Breast epithelium (tissue), 4 donors: ENCODE measurements at regions not wholly inside any gene's neighbourhood (a gene's known extent, or its start where the extent isn't known, plus 50 kb on each side); places are given as distances from the start of the nearest gene placed in this dataset.

Source experiments
- DNase-seq, 2 donors: peaks; one replicate each; pipeline ENCODE4 v3.0.0-alpha.2; 2019; ENCODE audit warnings: low spot score in 2 of 2
- H3K27ac ChIP-seq, 2 donors: fragments of 200-600 bp; sonication (generic) in 1 of 2; one replicate each; pipeline ENCODE4 v1.5.1; 2016 to 2019; ENCODE audit warnings: mild to moderate bottlenecking in 1 of 2
- H3K27me3 ChIP-seq, 2 donors: fragments of 200-600 bp; sonication (generic) in 1 of 2; one replicate each; pipeline versions ENCODE4 v1.5.1 to v1.6.0; 2017 to 2019; ENCODE audit warnings: control low read depth in 1 of 2, mild to moderate bottlenecking in 1 of 2
- H3K36me3 ChIP-seq: fragments of 200-600 bp; one replicate; pipeline ENCODE4 v1.5.1; 2019
- H3K4me1 ChIP-seq, 2 donors: fragments of 200-600 bp; sonication (generic); one replicate each; pipeline ENCODE4 v1.5.1; 2016 to 2019; ENCODE audit warnings: control low read depth in 1 of 2
- H3K4me3 ChIP-seq, 3 donors: fragments of 200-600 bp; sonication (generic); 1 replicate in 2 of 3; 2 replicates in 1 of 3; pipeline ENCODE4 v1.5.1; 2016 to 2019; ENCODE audit warnings: mild to moderate bottlenecking in 3 of 3, moderate library complexity in 2 of 3
- H3K9me3 ChIP-seq, 2 donors: fragments of 200-600 bp; sonication (generic) in 1 of 2; one replicate each; pipeline ENCODE4 v1.5.1; 2016 to 2019; ENCODE audit warnings: control low read depth in 1 of 2
- POLR2A ChIP-seq: fragments of 450-650 bp; IDR thresholded peaks from one replicate; pipeline ENCODE4 v1.6.1; 2016; ENCODE audit warnings: antibody characterized with exemption, mild to moderate bottlenecking, moderate library complexity
- POLR2AphosphoS5 ChIP-seq, 3 donors: sonication (generic); formaldehyde crosslinking; IDR thresholded peaks; one replicate each; pipeline ENCODE4 v1.6.1; 2017; ENCODE audit warnings: antibody characterized with exemption in 3 of 3
- intact Hi-C: fragments of 100-400 bp; cut with DNase I; formaldehyde crosslinking; loops from one replicate; pipeline ENCODE4 v1.15.1; 2023; ENCODE audit warnings: low total_unique reads
- TF ChIP-seq, protein P1 (sequence below), 3 donors: fragments of 450-650 bp; IDR thresholded peaks; one replicate each; pipeline ENCODE4 v1.5.1; 2016 to 2017; ENCODE audit warnings: antibody characterized with exemption in 3 of 3, mild to moderate bottlenecking in 3 of 3, moderate library complexity in 3 of 3

- TF ChIP-seq POLR2AphosphoS5 (IDR thresholded peaks at IDR 0.05) (no peak), POLR2A (no peak)
- TF ChIP-seq, protein P1, sequence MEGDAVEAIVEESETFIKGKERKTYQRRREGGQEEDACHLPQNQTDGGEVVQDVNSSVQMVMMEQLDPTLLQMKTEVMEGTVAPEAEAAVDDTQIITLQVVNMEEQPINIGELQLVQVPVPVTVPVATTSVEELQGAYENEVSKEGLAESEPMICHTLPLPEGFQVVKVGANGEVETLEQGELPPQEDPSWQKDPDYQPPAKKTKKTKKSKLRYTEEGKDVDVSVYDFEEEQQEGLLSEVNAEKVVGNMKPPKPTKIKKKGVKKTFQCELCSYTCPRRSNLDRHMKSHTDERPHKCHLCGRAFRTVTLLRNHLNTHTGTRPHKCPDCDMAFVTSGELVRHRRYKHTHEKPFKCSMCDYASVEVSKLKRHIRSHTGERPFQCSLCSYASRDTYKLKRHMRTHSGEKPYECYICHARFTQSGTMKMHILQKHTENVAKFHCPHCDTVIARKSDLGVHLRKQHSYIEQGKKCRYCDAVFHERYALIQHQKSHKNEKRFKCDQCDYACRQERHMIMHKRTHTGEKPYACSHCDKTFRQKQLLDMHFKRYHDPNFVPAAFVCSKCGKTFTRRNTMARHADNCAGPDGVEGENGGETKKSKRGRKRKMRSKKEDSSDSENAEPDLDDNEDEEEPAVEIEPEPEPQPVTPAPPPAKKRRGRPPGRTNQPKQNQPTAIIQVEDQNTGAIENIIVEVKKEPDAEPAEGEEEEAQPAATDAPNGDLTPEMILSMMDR (IDR thresholded peaks at IDR 0.05), result no peak
- no peak overlapping the region for H3K4me3 ChIP-seq
- H3K9me3 ChIP-seq, result no peaks in the 10 kb centered on the region
- intact Hi-C loops, result no loop called here
- no peaks in the 10 kb centered on the region for H3K4me1 ChIP-seq
- no peaks in the 10 kb centered on the region for H3K36me3 ChIP-seq
- no peaks in the 10 kb centered on the region for H3K27me3 ChIP-seq
- no peak overlapping the region for H3K27ac ChIP-seq
- DNase-seq, result no peak
These were observed 340.3 kb downstream of the CYRIA start for GRCh38 chr2:16325016-16325975.

DNA sequence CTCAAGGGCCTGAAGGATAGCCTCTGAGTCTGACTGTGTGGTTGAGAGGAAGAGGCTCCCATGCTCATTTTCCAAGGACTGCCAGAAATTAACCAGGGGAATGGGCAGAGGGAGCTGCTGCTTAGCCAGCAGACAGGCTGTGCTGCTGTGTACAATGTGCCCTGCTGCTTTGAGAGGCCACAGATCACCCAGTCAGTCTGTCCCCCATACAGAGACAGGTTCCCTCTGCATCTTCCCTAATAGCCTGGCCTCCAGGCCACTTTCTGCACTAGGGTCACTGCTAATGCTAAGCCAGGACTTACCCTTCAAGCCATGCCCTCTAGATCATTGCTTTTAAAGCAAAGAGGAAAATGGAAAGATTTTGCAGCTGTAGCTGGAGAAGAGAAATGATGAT lies 341.1 kb downstream of the CYRIA start:
- Histone ChIP-seq H3K27me3 (no peaks in the 10 kb centered on the region), H3K9me3 (no peaks in the 10 kb centered on the region), H3K36me3 (no peaks in the 10 kb centered on the region), H3K4me1 (peaks cover 0 to 4% of the 10 kb centered on the region in 2 donors), H3K27ac (no peak overlapping the region), H3K4me3 (no peak overlapping the region)
- intact Hi-C loops, result no loop called here
- no peak for DNase-seq
- TF ChIP-seq, protein P1 (IDR thresholded peaks at IDR 0.05), result no peak
- TF ChIP-seq POLR2A, result no peak
- no peak for TF ChIP-seq POLR2AphosphoS5 (IDR thresholded peaks at IDR 0.05)

GRCh38 chr2:16323551-16324543 lies 341.8 kb downstream of the CYRIA start:
- Histone ChIP-seq H3K27me3 (no peaks in the 10 kb centered on the region), H3K27ac (no peak overlapping the region), H3K4me1 (peaks cover 0 to 6% of the 10 kb centered on the region in 2 donors), H3K36me3 (no peaks in the 10 kb centered on the region), H3K4me3 (no peak overlapping the region), H3K9me3 (no peaks in the 10 kb centered on the region)
- TF ChIP-seq POLR2AphosphoS5 (IDR thresholded peaks at IDR 0.05) (no peak), POLR2A (no peak)
- TF ChIP-seq, protein P1 (IDR thresholded peaks at IDR 0.05), result no peak
- intact Hi-C loops, result no loop called here
- no peak for DNase-seq

- no peaks in the 10 kb centered on the region for H3K9me3 ChIP-seq
- TF ChIP-seq POLR2A (no peak), POLR2AphosphoS5 (IDR thresholded peaks at IDR 0.05) (no peak)
- TF ChIP-seq, protein P1 (IDR thresholded peaks at IDR 0.05), result no peak
- H3K4me1 ChIP-seq, result peaks cover 0 to 6% of the 10 kb centered on the region in 2 donors
- no peaks in the 10 kb centered on the region for H3K27me3 ChIP-seq
- H3K36me3 ChIP-seq, result no peaks in the 10 kb centered on the region
- no peak overlapping the region for H3K4me3 ChIP-seq
- intact Hi-C loops, result no loop called here
- DNase-seq, result no peak
- no peak overlapping the region for H3K27ac ChIP-seq
These were observed 342.5 kb downstream of the CYRIA start for GRCh38 chr2:16323126-16323520.
